NCI-H2196 treated with DMSO at 0.1 percent for 48 hours (cell line): ENCODE measurements at regions not wholly inside any gene's neighbourhood (a gene's known extent, or its start where the extent isn't known, plus 50 kb on each side); places are given as distances from the start of the nearest gene placed in this dataset.

Experiments used
- DNase-seq: peaks from one replicate; lab custom pipeline; 2025; ENCODE audit not compliant: unreplicated experiment; lab: John Stamatoyannopoulos, UW

- DNase-seq, result no peak
These were observed 241.8 kb downstream of the C16orf95 start for GRCh38 chr16:87075319-87075860.

GRCh38 chr16:87076331-87076949 lies 240.8 kb downstream of the C16orf95 start:
- no peak for DNase-seq

- no peak for DNase-seq
These were observed 240.0 kb downstream of the C16orf95 start for GRCh38 chr16:87076950-87077749.

DNA sequence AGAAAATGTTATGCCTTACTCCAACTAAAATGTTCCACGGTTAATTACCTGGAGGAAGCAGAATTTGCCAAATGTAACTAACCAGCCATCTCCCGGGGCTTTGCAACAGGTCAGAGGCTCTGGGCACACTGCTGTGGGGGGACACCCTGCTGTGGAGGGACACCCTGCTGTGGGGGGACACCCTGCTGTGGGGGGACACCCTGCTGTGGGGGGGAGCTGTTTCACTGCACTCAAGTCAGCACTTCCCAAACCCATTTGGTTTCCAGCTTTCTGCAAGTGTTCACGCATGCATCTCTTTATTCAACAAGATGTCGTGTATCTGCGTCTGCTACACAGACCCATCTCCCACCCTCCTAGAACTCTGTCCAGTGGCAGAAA lies 239.5 kb downstream of the C16orf95 start:
- DNase-seq, result no peak

DNA sequence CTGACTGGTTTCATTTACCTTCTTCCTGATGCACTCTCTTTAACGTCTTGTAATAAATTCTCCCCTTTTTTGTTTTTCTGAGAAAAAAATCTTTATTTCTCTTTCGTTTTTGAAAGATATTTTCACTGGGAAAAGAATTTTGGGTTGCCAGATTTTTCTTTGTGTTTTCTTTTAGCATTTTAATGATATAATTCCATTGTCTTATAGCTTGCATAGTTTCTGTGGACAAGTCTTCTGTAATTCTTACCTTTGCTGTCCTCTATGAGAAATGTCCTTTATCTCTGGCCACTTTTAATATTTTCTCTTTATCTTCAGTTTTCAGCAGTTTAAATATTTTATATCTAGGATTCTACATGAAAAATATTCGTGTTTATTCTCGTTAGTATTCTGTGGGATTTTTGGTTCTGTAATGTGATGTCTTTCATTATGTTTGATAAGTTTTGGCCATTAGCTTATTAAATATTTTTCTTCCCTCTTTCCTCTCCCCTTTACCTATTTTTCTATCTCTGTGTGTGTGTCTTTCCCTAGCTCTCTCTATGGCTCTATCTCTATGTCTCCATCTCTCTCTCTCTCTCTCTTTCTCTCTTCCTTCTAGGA lies 236.5 kb downstream of the C16orf95 start:
- no peak for DNase-seq

- no peak for DNase-seq
These were observed 231.8 kb downstream of the C16orf95 start for GRCh38 chr16:87085441-87085840.

GRCh38 chr16:87086156-87086555 lies 231.0 kb downstream of the C16orf95 start:
- DNase-seq, result no peak

- no peak for DNase-seq
These were observed 230.6 kb downstream of the C16orf95 start for GRCh38 chr16:87086575-87086974.

DNA sequence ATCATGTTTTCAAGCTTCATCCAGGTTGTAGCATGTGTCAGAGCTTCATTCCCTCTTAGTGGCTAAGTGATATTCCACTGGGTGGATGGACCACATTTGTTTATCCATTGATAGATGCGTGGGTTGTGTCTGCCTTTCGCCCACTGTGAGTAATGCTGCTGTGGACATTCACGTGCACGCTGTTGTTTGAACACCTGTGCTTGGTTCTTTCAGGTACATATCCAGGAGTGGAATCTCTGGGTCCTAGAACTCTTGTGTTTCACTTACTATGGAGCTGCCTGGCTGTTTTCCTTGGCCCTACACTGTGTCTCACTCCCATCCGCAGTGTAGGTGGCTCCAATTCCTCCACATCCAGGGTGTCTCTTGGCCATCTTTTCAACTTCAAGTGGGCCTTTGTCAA lies 224.2 kb downstream of the C16orf95 start:
- no peak for DNase-seq

DNA sequence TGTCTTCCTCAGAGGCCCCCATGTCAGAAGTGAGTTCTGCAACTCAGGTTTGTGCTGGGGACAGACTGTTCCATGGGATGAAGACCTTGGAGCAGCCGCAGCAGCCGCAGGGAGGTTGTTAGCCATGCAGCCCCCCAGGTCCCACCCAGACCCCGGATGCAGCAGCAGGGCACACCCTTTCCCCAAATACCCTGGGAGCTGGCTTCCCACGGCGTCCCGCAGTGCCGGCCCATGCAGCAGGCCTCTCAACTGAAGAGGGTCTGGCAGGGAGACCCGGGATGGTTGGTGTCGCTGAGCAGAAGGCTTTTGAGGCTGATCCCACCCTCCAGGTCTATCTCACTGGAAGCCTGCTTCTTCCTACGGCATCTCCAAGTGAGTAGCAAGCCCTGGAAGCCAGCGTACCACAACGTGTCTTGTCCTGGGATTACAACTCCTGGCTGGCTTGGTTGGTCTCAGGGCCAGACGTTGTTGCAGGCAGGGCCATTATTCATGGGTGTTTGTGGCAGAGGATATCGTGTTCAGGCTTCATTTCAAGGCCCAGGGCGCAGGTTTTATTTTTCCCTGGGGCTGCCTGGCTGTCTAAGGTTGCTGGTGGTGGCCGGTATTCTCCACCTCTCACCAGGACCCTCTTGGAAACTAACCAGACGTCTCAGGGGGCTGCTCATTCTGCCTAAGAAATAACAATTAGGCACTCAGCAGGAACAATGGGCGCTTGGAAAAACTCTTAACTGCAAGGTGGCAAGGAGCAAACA lies 223.2 kb downstream of the C16orf95 start:
- DNase-seq, result no peak

DNA sequence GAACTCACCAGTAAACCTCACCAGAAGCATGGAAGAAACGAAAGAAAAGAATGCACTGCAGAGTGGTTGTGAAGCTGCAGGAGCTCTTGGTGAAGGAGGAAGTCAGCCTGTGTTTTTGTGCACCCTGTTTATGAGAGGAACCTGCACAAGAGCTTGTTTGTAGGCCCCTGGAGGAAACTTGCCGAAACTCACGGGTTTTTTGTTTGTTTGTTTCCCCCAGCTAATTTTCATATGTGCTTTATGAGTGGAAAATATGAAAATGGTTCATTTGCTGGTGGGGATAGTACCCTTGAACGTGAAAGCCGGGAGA lies 222.7 kb downstream of the C16orf95 start:
- DNase-seq, result no peak

DNA sequence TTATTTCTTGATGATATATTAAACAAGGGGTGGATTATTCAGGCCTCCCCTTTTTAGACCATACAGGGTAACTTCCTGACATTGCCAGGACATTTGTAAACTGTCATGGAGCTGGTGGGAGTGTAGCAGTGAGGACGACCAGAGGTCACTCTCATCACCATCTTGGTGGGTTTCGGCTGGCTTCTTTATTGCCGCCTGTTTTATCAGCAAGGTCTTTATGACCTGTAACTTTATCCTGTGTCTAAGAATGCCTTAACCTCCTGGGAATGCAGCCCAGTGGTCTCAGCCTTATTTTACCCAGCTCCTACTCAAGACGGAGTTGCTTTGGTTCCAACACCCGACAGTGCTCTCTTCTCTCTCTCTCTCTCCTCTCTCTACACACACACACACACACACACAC lies 221.9 kb downstream of the C16orf95 start:
- no peak for DNase-seq

GRCh38 chr16:87096746-87097333 lies 220.4 kb downstream of the C16orf95 start:
- DNase-seq, result no peak

DNA sequence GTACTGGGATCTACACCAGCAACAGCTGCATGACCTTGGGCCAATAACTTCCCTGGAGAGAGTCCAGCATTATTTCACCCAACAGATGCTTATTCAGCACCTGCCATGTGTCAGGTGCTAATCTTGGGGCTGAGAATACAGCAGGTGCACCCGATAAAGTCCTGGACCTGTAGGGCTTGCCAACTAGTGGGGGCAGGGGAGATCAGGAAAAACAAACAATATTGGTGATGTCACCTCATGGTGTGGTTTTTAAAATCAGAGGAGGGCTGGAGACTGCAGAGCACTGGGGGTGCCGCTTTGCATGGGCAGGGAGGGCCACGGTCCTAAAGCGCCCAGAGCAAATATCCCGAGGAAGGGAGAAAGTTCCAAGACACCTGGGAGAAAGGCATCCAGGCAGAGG lies 218.8 kb downstream of the C16orf95 start:
- no peak for DNase-seq

GRCh38 chr16:87098976-87099720 lies 218.0 kb downstream of the C16orf95 start:
- DNase-seq, result no peak

DNA sequence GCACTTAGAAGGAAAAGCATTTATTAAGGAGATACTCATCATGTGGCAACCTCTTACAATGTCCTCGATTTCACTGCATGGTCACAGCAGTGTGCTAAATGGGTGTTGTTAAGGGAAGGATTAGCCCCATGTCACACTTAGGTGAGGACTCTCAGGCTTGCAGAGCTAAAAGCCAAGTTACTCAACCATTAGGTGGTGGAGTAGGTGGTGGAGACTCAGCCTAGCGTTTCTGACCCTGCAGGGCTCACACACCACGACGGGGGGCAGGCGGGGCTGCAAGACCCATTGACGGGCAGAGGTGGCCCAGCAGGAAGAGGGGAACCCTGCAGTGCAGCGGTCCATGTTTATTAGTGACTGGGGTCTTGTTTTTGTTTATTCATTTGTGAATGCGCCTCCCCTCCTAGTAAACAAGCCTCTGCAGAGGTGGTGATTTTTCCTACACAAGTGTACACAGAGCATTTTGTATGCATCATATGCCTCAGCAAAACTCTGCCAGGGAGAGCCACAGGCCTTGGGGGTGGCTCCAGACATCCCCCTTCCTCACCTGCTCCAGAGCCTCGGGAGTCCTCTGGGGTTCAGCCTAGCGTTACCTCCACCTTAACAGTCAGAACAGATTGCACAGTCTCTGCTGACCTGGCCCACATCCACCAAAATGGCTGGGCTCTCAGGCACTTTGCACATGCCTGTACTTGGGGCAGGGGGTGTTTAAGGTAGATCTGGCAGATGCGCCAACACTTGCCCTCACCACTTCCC lies 216.7 kb downstream of the C16orf95 start:
- no peak for DNase-seq

DNA sequence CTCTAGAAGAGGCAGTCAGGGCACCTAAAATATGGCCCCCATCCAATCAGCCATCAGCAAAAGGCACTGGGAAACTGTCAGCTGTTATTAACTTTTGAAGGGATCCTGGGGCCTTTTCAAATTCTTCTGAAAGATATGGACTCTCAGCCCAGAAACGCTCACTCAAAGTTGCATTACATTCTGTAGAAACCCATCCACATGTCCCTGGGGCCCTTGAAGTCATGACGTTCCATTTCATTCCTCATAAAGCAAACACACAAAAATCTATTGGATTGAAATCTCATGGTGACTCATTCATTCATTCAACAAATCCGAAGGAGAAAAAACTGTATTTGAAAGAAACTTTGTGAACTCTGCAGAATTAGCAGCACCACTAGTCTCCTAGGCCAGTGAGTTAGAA lies 215.3 kb downstream of the C16orf95 start:
- no peak for DNase-seq

DNA sequence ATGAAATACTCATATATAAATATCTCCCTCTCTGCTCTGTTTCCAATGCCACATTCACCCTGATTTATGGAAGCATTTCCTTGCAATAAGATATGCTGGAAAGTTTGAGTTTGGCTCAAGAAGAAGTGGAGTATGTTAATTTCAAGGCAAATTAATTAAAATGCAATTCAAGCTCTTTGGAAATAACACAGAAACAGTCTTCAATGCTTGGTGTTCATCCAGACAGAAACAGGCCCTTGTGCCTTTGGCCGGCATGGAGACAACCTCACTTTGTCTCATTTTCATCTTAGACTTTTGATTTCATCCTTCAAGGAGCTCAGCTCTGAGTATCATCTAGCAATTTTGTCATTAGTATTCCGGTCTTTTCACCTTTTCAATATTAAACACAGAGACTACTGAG lies 210.0 kb downstream of the C16orf95 start:
- DNase-seq, result no peak

GRCh38 chr16:87108278-87108677 lies 208.9 kb downstream of the C16orf95 start:
- no peak for DNase-seq

DNA sequence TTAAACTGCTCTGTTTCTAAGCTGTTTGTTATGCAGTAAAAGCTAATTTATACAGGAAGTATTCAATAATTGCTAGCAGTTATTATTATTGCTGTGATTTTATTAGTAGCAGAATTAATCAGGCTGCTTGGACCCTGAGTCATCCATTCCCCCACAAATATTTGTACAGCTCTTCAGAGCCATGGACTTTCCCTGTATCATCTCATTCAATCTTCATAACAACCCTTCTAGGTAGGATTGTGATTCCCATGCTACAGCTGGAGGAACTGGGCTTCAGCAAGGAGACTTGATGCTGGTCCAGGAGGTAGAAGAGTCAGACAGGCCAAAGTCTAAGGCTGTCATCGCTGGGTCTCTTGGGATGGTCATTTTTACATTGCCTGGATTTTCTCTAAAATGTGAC lies 208.3 kb downstream of the C16orf95 start:
- no peak for DNase-seq
